ENCODE measurements at regions not wholly inside any gene's neighbourhood (a gene's known extent, or its start where the extent isn't known, plus 50 kb on each side); places are given as distances from the start of the nearest gene placed in this dataset.

- DNase-seq: peak; percentile 62
- no peak overlapping the region for H3K9ac ChIP-seq (ENCODE audit: low read depth in 2 of 2, low read length in 2 of 2)
- no peaks in the 10 kb centered on the region for H3K9me3 ChIP-seq
- no peaks in the 10 kb centered on the region for H3K36me3 ChIP-seq
- no peak overlapping the region for H3K4me3 ChIP-seq
- H3K4me1 ChIP-seq: no peaks in the 10 kb centered on the region
- no peaks in the 10 kb centered on the region for H3K27me3 ChIP-seq
- peak; percentile 93 for TF ChIP-seq CTCF (IDR thresholded peaks at IDR 0.05)
- intact Hi-C loops (cut with DNase I): loop anchor here (2.0 to 10.0 kb wide), 5 partner anchors 222 to 910 kb away; no protein-coding TSS in a partner anchor
- H3K27ac ChIP-seq: no peak overlapping the region
Measured at GRCh38 chr12:14167005-14167628, 185.7 kb upstream of the GRIN2B start.

GRCh38 chr12:14169281-14169680 lies 187.9 kb upstream of the GRIN2B start:
- no peak for TF ChIP-seq CTCF (IDR thresholded peaks at IDR 0.05)
- Histone ChIP-seq H3K36me3 (no peaks in the 10 kb centered on the region), H3K27me3 (no peaks in the 10 kb centered on the region), H3K27ac (no peak overlapping the region), H3K9me3 (no peaks in the 10 kb centered on the region), H3K4me1 (no peaks in the 10 kb centered on the region), H3K9ac (ENCODE audit: low read depth in 2 of 2, low read length in 2 of 2) (no peak overlapping the region), H3K4me3 (no peak overlapping the region)
- intact Hi-C loops (cut with DNase I): loop anchor here (5.0 to 10.0 kb wide), 4 partner anchors 224 to 912 kb away; no protein-coding TSS in a partner anchor
- no peak for DNase-seq

GRCh38 chr12:14171106-14171505 lies 189.7 kb upstream of the GRIN2B start:
- H3K9ac ChIP-seq (ENCODE audit: low read depth in 2 of 2, low read length in 2 of 2): no peak overlapping the region
- no peak for TF ChIP-seq CTCF (IDR thresholded peaks at IDR 0.05)
- intact Hi-C loops (cut with DNase I): no loop called here

GRCh38 chr12:14175206-14175605 lies 190.3 kb upstream of the ATF7IP start:
- intact Hi-C loops (cut with DNase I): no loop called here
- DNase-seq: no peak

More at GRCh38 chr12:14171106-14171505, 189.7 kb upstream of the GRIN2B start:
- H3K36me3 ChIP-seq: no peaks in the 10 kb centered on the region
- no peak for DNase-seq
- no peak overlapping the region for H3K4me3 ChIP-seq
- H3K27me3 ChIP-seq: no peaks in the 10 kb centered on the region
- no peak overlapping the region for H3K27ac ChIP-seq
- H3K4me1 ChIP-seq: no peaks in the 10 kb centered on the region
- H3K9me3 ChIP-seq: no peaks in the 10 kb centered on the region

GRCh38 chr12:14185427-14186192 lies 179.9 kb upstream of the ATF7IP start:
- Histone ChIP-seq H3K27me3 (no peaks in the 10 kb centered on the region), H3K4me3 (no peak overlapping the region), H3K4me1 (no peaks in the 10 kb centered on the region), H3K9me3 (no peaks in the 10 kb centered on the region), H3K9ac (ENCODE audit: low read depth in 2 of 2, low read length in 2 of 2) (peak overlapping the region in 1 of 2 donors; percentile 23), H3K27ac (no peak overlapping the region), H3K36me3 (no peaks in the 10 kb centered on the region)
- DNase-seq: peak; percentile 75
- intact Hi-C loops (cut with DNase I): loop anchor here (5.0 kb wide), 1 partner anchor 192 kb away; no protein-coding TSS in a partner anchor
- TF ChIP-seq CTCF (IDR thresholded peaks at IDR 0.05): peak; percentile 46

More at GRCh38 chr12:14175206-14175605, 190.3 kb upstream of the ATF7IP start:
- H3K27ac ChIP-seq: no peak overlapping the region
- no peak for TF ChIP-seq CTCF (IDR thresholded peaks at IDR 0.05)
- no peak overlapping the region for H3K4me3 ChIP-seq
- H3K4me1 ChIP-seq: no peaks in the 10 kb centered on the region
- no peak overlapping the region for H3K9ac ChIP-seq (ENCODE audit: low read depth in 2 of 2, low read length in 2 of 2)
- H3K27me3 ChIP-seq: no peaks in the 10 kb centered on the region
- no peaks in the 10 kb centered on the region for H3K36me3 ChIP-seq
- no peaks in the 10 kb centered on the region for H3K9me3 ChIP-seq
